Esophagus muscularis mucosa (tissue), 4 donors: ENCODE measurements at regions not wholly inside any gene's neighbourhood (a gene's known extent, or its start where the extent isn't known, plus 50 kb on each side); places are given as distances from the start of the nearest gene placed in this dataset.

Experiments
- DNase-seq: peaks from one replicate; pipeline ENCODE4 v3.0.0-alpha.2; 2017; ENCODE audit errors: extremely low spot score
- H3K27ac ChIP-seq, 4 donors: fragments of 200-600 bp; sonication (generic); replicated peaks in 1 of 4; 1 replicate in 3 of 4; 2 replicates in 1 of 4; pipeline ENCODE4 v1.5.1; 2016 to 2019; ENCODE audit warnings: mild to moderate bottlenecking in 1 of 4
- H3K27me3 ChIP-seq, 4 donors: fragments of 200-600 bp; sonication (generic); one replicate each; pipeline versions ENCODE4 v1.5.1 to v1.6.0; 2016 to 2019
- H3K36me3 ChIP-seq, 4 donors: fragments of 200-600 bp; sonication (generic); one replicate each; pipeline ENCODE4 v1.5.1; 2016 to 2019
- H3K4me1 ChIP-seq, 4 donors: fragments of 200-600 bp; sonication (generic); one replicate each; pipeline ENCODE4 v1.5.1; 2016 to 2019
- H3K4me3 ChIP-seq, 4 donors: fragments of 200-600 bp; sonication (generic); 1 replicate in 2 of 4; 2 replicates in 2 of 4; pipeline ENCODE4 v1.5.1; 2016 to 2019; ENCODE audit warnings: mild to moderate bottlenecking in 4 of 4, moderate library complexity in 1 of 4
- H3K9me3 ChIP-seq, 4 donors: fragments of 200-600 bp; sonication (generic); 1 replicate in 3 of 4; 2 replicates in 1 of 4; pipeline ENCODE4 v1.5.1; 2016 to 2019
- EP300 ChIP-seq: sonication (generic); formaldehyde crosslinking; IDR thresholded peaks from one replicate; pipeline ENCODE4 v1.6.1; 2017; ENCODE audit warnings: antibody characterized with exemption
- POLR2A ChIP-seq: fragments of 450-650 bp; IDR thresholded peaks from one replicate; pipeline ENCODE4 v1.6.1; 2017; ENCODE audit warnings: antibody characterized with exemption, moderate library complexity, mild to moderate bottlenecking, low read depth
- POLR2AphosphoS5 ChIP-seq, 2 donors: sonication (generic); formaldehyde crosslinking; IDR thresholded peaks; one replicate each; pipeline ENCODE4 v1.6.1; 2017; ENCODE audit warnings: antibody characterized with exemption in 2 of 2
- WGBS: methylation state at CpG from one replicate; pipeline ENCODE4 v1.1.5; 2018; 5-methylcytosine and 5-hydroxymethylcytosine counted together
- intact Hi-C: fragments of 100-400 bp; cut with DNase I; formaldehyde crosslinking; loops from one replicate; pipeline ENCODE4 v1.15.1; 2023
- TF ChIP-seq, protein P1 (sequence below), 3 experiments: fragments of 200-600 bp in 2 of 3; fragments of 450-650 bp in 1 of 3; sonication (generic) in 2 of 3; IDR thresholded peaks; one replicate each; pipeline ENCODE4 v1.5.1; 2017 to 2019; ENCODE audit warnings: antibody characterized with exemption in 3 of 3, mild to moderate bottlenecking in 2 of 3, moderate library complexity in 1 of 3

DNA sequence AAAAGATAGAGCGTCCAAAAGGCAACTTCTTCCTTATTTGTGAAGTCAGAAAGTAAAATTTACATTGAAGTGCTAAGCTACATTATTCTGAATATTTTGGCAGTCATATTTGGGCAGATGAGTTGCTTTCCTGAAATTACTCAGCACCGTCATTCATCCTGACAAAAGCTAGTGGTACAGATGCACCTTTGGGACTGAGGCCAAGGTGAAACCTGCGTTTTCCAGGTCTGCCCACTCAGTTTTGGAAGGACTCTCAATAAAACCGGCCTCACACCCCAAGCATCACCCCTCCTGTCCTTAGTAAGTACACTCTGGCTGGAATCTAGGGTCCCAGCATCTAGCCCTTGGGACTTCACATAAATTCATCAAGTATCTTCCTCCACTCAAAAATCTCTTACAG, 187.5 kb downstream of the TM9SF2 start:
- H3K27ac ChIP-seq, result no peak overlapping the region
- TF ChIP-seq POLR2AphosphoS5 (IDR thresholded peaks at IDR 0.05) (no peak), POLR2A (no peak), EP300 (no peak)
- TF ChIP-seq, protein P1, sequence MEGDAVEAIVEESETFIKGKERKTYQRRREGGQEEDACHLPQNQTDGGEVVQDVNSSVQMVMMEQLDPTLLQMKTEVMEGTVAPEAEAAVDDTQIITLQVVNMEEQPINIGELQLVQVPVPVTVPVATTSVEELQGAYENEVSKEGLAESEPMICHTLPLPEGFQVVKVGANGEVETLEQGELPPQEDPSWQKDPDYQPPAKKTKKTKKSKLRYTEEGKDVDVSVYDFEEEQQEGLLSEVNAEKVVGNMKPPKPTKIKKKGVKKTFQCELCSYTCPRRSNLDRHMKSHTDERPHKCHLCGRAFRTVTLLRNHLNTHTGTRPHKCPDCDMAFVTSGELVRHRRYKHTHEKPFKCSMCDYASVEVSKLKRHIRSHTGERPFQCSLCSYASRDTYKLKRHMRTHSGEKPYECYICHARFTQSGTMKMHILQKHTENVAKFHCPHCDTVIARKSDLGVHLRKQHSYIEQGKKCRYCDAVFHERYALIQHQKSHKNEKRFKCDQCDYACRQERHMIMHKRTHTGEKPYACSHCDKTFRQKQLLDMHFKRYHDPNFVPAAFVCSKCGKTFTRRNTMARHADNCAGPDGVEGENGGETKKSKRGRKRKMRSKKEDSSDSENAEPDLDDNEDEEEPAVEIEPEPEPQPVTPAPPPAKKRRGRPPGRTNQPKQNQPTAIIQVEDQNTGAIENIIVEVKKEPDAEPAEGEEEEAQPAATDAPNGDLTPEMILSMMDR (IDR thresholded peaks at IDR 0.05), result no peak
- H3K27me3 ChIP-seq, result no peaks in the 10 kb centered on the region
- peaks cover 7 to 13% (median 11%) of the 10 kb centered on the region in 4 donors for H3K4me1 ChIP-seq
- no peaks in the 10 kb centered on the region for H3K9me3 ChIP-seq
- no peak for DNase-seq
- no peaks in the 10 kb centered on the region for H3K36me3 ChIP-seq
- intact Hi-C loops, result no loop called here
- no peak overlapping the region for H3K4me3 ChIP-seq
- WGBS, result 77% methylated on average over 4 of the region's 4 CpGs

DNA sequence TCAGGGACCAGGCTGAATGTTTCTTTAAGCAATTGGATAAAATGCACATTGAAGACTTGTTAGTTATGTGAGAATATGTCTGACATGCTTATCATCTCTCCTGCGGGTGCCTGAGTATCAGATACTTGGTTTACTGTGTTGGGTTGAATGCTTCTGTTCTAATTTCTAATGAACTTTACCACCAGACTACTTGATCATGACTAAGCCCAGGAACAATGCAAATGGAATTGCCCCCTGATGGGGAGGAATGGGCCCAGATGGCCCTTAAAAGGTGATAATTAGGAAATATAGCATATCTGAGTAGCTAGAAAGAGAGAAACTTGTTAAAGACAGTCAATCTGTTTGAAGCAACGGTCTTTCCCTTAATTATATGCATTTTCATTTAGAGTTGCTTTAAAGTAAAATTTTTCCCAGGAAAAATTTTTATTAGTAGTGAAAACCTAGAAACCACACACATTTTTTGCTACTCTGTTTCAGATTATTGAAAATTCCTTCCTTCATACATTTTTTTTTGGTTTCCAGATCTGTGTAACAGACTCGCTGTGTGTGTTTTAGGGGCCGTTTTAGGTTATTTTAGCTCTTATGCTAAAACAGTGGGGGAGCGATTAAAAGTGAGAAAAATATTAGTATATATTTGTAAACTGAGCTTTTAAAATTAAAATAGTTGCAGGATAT, 186.6 kb downstream of the TM9SF2 start:
- H3K36me3 ChIP-seq, result no peaks in the 10 kb centered on the region
- DNase-seq, result no peak
- TF ChIP-seq, protein P1 (IDR thresholded peaks at IDR 0.05), result no peak
- TF ChIP-seq POLR2AphosphoS5 (IDR thresholded peaks at IDR 0.05) (no peak), EP300 (no peak), POLR2A (no peak)
- H3K9me3 ChIP-seq, result no peaks in the 10 kb centered on the region
- intact Hi-C loops, result no loop called here
- no peaks in the 10 kb centered on the region for H3K27me3 ChIP-seq
- peaks cover 7 to 13% (median 11%) of the 10 kb centered on the region in 4 donors for H3K4me1 ChIP-seq
- no peak overlapping the region for H3K27ac ChIP-seq
- H3K4me3 ChIP-seq, result no peak overlapping the region
- WGBS, result 92% methylated on average over 5 of the region's 5 CpGs

DNA sequence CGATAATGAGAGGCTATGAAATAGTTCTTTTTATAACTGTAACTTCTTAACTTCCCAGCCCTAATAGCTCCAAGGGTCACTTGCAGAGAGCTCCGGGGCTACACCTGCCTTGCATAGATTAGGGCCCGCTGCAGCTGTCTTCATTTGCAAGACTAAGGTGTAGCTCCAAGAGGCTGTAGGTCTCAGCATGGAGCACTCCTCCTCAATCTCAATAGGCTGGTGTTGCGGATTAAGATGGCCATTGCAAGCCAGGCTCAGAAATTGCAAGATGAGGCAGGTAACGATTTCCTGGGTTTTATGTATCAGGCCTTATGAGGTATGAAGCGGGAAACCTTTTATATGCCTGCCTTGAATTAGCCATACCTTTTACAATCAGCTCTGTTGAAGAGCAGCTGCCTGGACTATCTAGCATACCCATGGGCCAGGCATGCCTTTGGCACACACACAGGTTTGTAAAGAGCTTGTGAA, 185.7 kb downstream of the TM9SF2 start:
- intact Hi-C loops, result no loop called here
- H3K27me3 ChIP-seq, result no peaks in the 10 kb centered on the region
- TF ChIP-seq POLR2AphosphoS5 (IDR thresholded peaks at IDR 0.05) (no peak), EP300 (no peak), POLR2A (no peak)
- TF ChIP-seq, protein P1 (IDR thresholded peaks at IDR 0.05), result no peak
- H3K4me1 ChIP-seq, result peaks cover 7 to 13% (median 11%) of the 10 kb centered on the region in 4 donors
- H3K27ac ChIP-seq, result no peak overlapping the region
- DNase-seq, result no peak
- no peaks in the 10 kb centered on the region for H3K9me3 ChIP-seq
- WGBS, result 76% methylated on average over 6 of the region's 6 CpGs
- H3K4me3 ChIP-seq, result no peak overlapping the region
- no peaks in the 10 kb centered on the region for H3K36me3 ChIP-seq

- Histone ChIP-seq H3K36me3 (no peaks in the 10 kb centered on the region), H3K4me3 (no peak overlapping the region), H3K27ac (no peak overlapping the region), H3K4me1 (peaks cover 7 to 13% (median 11%) of the 10 kb centered on the region in 4 donors), H3K27me3 (no peaks in the 10 kb centered on the region), H3K9me3 (no peaks in the 10 kb centered on the region)
- TF ChIP-seq, protein P1 (IDR thresholded peaks at IDR 0.05), result no peak
- TF ChIP-seq EP300 (no peak), POLR2A (no peak), POLR2AphosphoS5 (IDR thresholded peaks at IDR 0.05) (no peak)
- no peak for DNase-seq
- intact Hi-C loops, result no loop called here
- whole genome bisulfite sequencing, result 10% methylated on average over 5 of the region's 5 CpGs
These were observed 184.9 kb downstream of the TM9SF2 start for GRCh38 chr13:99686157-99686572.
